ENCODE measurements at regions not wholly inside any gene's neighbourhood (a gene's known extent, or its start where the extent isn't known, plus 50 kb on each side); places are given as distances from the start of the nearest gene placed in this dataset.

GRCh38 chr2:234334756-234335155, 162.1 kb downstream of the ARL4C start:
- FAIRE-seq: no peak

- FAIRE-seq: no peak
These were observed 162.7 kb downstream of the ARL4C start for GRCh38 chr2:234334151-234334550.

GRCh38 chr2:234333168-234334130, 163.4 kb downstream of the ARL4C start:
- FAIRE-seq: no peak

GRCh38 chr2:234331966-234332365, 164.9 kb downstream of the ARL4C start:
- FAIRE-seq: no peak

- no peak for FAIRE-seq
These were observed 165.3 kb downstream of the ARL4C start for GRCh38 chr2:234331566-234331965.

- FAIRE-seq: no peak
These were observed 166.0 kb downstream of the ARL4C start for GRCh38 chr2:234330902-234331301.

GRCh38 chr2:234329202-234329960, 167.5 kb downstream of the ARL4C start:
- no peak for FAIRE-seq

GRCh38 chr2:234328444-234328990, 168.4 kb downstream of the ARL4C start:
- FAIRE-seq: no peak

GRCh38 chr2:234326694-234327093, 170.2 kb downstream of the ARL4C start:
- FAIRE-seq: no peak

- no peak for FAIRE-seq
These were observed 172.8 kb downstream of the ARL4C start for GRCh38 chr2:234324116-234324515.

GRCh38 chr2:234322766-234323465, 174.0 kb downstream of the ARL4C start:
- no peak for FAIRE-seq

GRCh38 chr2:234320066-234320465, 176.8 kb downstream of the ARL4C start:
- no peak for FAIRE-seq

- FAIRE-seq: no peak
These were observed 178.5 kb downstream of the ARL4C start for GRCh38 chr2:234318361-234318760.

- no peak for FAIRE-seq
These were observed 183.3 kb downstream of the ARL4C start for GRCh38 chr2:234313558-234313957.

- FAIRE-seq: no peak
These were observed 186.7 kb downstream of the ARL4C start for GRCh38 chr2:234310166-234310565.

- no peak for FAIRE-seq
These were observed 187.4 kb downstream of the ARL4C start for GRCh38 chr2:234309431-234309830.

GRCh38 chr2:234308813-234309195, 188.1 kb downstream of the ARL4C start:
- FAIRE-seq: no peak

GRCh38 chr2:234308073-234308812, 188.6 kb downstream of the ARL4C start:
- no peak for FAIRE-seq

- no peak for FAIRE-seq
These were observed 189.4 kb downstream of the ARL4C start for GRCh38 chr2:234307322-234307961.

GRCh38 chr2:234306426-234307173, 190.3 kb downstream of the ARL4C start:
- no peak for FAIRE-seq

- no peak for FAIRE-seq
These were observed 191.0 kb downstream of the ARL4C start for GRCh38 chr2:234305846-234306245.
